MV-4-11 (cell line): ENCODE measurements at regions not wholly inside any gene's neighbourhood (a gene's known extent, or its start where the extent isn't known, plus 50 kb on each side); places are given as distances from the start of the nearest gene placed in this dataset.
"Not testable (repeated sequence)": the region's sequence is repeated elsewhere in the genome, so short reads cannot be mapped to it uniquely, and the experiment has no call there.

Experiments
- DNase-seq: peaks from one replicate; lab custom pipeline; 2025; lab: John Stamatoyannopoulos, UW

DNA sequence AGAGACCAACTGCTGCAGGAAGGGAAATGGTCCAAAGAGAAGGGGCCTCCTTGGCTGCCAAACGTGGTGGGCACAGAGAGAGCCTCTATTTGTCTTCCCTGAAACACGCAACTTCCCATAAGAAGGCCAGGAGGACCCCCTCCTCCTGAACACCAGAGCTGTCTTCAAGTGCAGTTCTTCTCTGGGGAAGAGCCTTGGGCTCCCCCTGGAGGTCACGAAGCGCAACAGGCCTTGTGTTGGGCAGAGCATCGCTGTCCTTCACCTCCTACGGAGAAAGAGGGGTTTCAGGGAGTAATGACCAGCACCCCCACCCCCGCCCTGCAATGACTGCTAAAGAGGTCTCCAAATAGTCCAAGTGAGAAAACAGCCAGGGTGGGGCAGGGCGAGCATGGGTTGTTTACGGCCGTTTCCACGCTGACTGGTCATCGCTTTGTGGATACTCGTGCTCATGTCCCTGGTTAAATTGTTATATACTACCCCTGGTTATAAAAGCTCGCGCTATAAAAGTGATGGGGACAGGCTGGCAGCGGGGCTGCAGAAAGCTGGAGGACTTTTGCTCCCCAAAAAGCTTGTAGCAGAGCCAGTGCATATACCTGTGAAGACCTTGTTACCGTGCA, 397.5 kb upstream of the ATP10A start:
- peak; percentile 36 for DNase-seq

DNA sequence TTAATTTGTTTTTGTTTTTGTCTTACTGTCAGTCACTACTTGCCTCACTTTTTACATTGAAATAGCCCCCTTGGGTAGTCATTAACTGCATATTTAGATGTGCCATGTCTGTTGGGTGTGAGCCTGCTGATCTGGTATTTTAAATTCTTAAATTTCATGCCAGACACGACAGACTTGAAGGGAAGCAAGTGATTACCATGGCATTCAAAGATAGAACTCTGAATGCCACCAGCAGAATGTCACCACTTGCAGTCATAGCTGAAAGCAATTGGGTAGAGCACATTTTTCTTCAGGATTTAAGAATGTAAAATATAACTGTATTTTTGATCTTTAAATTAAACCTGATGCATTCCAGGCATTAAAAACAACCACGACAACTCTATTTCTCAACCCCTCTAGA, 396.5 kb upstream of the ATP10A start:
- DNase-seq, result no peak

DNA sequence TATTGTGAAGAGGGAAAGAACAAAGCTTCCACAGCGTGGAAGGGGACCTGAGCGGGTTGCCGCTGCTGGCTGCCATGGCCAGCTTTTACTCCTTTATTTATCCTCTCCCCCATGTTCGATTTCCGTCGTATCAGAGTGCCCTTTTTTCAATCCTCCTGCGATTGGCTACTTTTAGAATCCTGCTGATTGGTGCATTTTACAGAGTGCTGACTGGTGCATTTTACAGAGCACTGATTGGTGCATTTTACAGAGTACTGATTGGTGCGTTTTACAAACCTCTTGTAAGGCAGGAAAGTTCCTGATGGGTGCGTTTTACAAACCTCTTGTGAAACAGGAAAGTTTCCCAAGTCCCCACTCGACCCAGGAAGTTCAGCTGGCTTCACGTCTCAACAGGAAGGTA, 381.7 kb upstream of the ATP10A start:
- DNase-seq, result not testable (repeated sequence)

DNA sequence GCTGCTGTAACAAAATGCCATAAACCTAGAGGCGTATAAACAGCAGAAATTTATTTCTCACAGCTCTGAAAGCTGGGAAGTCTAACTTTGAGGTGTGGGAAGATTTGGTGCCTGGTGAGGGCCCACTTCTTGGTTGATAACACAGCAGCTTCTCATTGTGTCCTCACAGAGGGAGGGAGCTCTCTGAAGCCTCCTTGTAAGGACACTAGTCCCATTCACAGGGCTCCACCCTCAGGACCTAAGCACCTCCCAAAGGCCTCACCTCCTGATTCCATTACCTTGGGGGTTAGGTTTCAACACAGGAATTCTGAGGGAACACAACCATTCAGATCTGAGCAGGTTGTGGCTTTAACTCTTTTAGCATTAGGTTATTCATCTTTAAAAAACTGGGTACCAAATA, 380.3 kb upstream of the ATP10A start:
- no peak for DNase-seq

DNA sequence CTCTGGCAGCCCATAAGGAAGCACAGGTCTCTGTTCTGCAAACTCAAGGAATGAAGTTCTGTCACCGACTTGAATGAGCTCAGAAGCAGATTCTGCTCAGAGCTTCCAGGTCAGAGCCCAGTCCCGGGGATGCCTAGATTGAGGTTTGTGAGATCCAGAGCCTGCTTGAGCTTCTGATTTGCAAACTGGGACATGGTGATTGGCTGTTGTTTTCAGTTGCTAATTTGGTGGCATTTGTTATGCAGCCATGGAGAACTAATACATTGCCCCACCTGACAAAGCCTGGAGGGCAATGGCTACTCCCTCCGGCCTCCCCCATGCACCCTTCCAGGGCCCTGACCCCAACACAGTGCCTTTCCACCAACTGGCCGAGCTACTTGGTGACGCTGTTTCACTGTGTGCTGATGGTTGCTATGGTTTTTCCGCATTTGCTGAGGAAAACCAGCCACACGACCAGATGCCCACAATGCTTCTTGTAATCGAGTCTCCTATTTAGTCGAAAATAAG, 379.5 kb upstream of the ATP10A start:
- DNase-seq, result no peak

DNA sequence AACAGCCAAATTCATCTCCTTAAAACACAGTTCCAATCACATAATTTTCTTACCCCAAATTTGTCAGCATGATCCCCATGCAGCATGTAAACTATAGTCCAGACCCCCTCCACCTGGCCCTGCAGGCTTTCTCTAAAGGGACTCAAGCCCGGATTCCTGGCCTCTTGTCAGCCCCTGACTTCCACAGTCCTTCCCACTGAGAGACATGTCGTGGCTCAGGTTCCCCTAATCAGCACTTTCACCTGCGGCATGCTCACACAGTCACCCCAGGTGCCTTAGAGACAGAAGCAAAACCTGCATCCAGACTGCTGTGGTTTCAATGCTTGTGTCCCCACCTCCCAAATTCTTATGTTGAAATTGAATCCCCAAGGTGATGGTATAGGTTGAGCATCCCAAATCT, 372.7 kb upstream of the ATP10A start:
- DNase-seq, result no peak

DNA sequence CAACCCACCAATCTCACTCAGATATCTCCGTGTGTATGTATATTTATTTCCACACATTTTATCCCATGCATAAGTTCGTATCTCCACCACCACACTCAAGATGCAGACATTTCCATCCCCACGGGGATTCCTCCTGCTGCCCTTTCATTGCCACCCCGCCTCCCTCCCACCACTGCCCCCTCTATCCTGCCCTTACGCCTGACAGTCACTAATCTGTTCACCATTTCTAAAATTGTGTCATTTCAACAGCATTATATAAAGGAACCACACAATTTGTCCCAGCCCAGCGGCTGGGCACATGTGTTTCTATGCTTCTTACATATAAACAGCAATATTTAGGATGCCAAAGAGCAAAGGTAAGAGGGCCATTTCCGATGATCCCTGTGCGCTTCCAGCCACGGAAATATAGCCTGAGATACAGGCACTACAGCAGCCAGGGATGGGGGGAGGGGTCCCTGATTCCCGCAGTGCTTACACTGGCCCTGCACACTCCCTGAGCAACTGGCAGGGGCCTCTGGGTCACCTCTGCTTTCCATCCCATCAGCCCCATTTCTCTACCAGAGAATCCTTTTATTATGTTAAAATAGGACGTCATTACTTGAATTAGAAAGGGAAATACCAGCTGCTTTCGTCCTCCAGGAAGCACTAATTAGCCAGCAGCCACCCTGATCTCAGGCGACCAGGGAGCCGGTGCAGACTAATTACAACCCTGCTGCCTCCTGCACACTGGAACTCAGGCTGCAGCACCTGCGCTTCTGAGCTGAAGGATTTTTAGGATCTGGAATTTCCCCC, 372.0 kb upstream of the ATP10A start:
- DNase-seq, result no peak

DNA sequence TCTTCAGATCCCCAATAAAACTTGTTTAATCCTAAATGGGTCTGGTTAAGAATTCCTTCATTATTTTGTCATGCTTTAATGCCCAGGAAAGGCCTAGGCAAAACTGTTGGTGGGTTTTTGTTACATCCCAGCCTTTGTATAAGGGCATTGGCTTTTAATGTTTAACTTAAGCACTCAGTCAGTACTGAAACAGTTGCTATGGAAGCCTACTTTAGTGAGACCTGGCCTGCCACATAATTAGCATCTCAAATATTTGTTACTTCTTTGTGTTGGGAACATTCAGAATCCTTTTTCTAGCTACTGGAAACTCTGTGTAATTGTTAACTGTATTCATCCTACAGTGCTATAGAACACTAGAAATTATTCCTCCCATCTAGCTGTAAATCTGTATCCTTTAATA, 369.6 kb upstream of the ATP10A start:
- no peak for DNase-seq

DNA sequence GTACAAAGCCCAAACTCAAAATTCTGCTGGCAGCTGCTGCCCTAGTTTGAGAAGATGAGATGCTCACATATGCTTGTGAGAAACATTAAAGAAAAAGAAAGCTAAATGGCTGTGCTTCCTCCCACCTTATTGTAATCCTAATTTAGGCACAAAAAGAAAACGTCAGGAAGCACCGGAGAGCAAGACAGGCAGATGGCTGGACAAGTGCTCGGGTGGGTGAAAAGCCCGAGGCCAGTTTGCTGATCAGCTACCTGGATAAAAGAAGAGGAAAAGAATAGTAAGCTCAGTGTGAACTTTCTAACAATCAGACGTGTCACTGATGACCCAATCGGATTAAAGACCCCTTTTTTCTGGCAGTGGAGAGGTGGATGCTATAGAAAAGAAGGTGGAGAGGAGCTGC, 368.0 kb upstream of the ATP10A start:
- no peak for DNase-seq

DNA sequence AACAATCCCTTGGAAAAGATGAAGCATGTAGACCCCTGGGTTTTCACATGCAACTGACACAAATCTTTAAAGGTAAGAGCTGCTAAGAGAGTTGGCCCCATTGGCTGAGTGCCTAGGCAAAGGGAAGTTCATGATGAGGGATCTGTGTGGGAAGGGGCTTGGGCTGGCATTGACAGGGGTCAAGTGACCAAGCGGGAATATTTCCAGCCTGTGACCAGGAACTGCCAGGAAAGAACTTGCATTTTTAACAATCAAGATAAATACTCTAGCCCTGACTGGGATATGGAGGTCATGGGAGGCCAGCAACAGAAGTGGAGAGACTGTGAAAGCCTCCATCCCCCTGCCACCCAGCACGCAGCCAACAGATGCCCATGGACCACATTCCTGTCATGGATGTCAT, 361.1 kb upstream of the ATP10A start:
- no peak for DNase-seq

DNA sequence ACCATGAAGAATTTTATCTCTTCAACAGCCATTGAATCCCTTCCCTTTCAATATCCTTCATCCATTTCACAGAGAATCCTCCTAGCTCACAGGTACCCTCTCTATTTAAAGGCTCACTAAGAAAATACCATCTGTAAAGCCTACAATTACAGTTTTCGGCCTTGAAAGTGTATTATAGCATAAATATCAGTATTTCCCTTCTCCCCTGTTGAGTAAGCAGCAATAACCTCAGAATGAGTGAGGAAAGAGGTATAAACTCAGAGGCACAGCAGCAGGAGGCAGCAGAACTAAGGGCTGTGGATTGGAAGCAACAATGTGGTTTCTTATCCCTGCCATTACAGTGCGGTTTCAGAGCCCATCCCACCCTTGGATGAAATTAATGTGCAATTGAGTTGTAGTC, 360.6 kb upstream of the ATP10A start:
- no peak for DNase-seq

DNA sequence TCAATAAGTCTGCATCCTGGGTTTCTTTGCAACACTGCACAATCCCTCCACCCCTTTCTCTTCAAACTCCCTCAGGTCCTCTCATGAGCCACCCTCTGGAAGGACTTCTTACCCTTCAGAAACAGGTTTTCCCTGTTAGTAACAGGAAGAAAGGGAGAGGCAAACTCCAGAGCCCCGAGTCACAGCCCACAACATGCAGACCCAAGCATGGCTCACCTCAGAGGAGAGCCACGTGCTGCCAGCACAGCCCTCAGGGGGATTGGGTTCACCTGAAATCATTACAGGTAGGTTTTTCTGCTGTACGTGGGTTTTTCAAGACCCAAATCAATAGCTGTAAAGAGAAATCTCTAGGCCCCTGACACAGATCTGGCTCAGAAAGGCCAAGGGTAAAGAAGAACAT, 359.7 kb upstream of the ATP10A start:
- no peak for DNase-seq

DNA sequence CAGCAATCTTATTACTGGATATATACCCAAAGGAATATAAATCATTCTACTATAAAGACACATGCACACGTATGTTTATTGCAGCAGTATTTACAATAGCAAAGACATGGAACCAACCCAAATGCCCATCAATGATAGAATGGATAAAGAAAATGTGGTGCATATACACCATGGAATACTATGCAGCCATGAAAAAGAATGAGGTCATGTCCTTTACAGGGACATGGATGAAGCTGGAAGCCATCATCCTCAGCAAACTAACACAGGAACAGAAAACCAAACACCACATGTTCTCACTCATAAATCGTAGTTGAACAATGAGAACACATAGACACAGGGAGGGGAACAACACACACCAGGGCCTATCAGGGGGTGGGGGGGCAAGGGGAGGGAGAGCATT, 353.9 kb upstream of the ATP10A start:
- not testable (repeated sequence) for DNase-seq

DNA sequence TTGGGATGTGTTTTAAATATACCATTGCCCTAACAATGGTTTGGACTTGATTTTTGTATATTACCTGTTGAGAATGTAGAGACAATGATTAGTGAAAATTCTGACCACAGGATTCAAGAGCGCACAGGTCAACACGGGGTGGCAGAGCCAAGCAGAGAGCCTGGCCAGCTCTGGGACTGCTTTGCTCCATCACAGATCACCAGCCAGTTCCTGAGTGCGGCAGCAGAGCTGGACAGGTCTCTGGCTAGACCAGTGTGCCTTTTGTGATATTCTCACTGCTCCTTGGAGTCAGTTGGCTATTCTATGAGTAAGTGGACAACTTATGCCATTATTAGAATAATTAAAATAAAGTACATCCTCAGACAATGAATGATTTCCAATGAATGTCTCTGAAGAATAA, 351.2 kb upstream of the ATP10A start:
- no peak for DNase-seq

DNA sequence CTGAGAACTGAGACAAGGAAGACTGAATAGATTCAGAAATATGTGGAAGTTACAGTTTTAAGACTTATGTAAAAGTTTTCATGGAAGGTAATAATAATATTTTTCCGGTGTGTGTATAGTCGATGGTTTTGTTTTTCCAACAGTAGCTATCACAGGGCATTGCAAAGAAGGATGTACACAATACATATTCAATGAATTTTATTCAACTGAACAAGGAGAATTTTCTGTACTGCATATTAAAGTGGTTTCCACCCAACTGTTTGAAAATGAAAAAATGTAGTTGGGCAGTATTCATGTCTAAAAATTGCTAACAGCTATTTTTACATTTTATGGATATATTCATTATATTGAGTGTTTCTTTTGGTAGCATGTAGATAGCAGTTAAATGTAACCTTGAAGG, 350.3 kb upstream of the ATP10A start:
- DNase-seq, result no peak

DNA sequence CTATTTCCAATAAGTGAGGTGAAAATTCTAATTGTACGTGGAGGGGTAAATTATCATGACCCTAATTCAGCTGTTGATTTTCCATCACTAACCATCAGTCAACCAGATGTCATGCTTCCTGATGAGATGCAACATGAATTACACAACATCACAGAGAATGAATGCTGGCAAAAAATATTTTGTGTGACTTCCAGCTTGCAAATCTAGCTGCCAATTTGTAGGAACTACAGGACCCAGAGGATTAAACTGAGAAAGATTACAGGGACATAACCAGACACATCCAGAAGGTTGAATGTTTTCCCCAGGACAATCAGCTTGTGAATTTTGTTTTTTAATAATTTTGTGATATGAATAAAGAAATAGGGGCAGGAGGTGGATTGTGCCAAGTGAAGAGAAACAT, 349.0 kb upstream of the ATP10A start:
- DNase-seq, result no peak

DNA sequence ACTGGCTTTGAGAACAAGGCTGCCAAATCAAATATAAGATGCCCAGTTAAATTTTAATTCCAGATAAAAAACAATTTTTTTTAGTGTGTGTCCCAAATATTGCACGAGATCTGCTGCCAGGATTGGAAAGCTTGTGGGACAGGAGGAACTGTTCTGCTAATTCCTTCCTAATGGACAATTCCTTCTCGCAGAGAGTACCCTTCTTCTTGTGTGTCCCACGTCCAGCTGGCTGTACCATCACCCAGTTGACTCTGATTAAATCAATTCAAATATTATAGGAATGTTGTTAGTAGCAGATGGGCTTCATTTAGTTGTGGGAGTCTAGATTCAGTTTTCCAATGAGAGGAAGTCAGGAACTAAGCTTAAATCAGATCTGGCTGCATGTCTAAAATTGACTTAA, 347.9 kb upstream of the ATP10A start:
- DNase-seq, result no peak

DNA sequence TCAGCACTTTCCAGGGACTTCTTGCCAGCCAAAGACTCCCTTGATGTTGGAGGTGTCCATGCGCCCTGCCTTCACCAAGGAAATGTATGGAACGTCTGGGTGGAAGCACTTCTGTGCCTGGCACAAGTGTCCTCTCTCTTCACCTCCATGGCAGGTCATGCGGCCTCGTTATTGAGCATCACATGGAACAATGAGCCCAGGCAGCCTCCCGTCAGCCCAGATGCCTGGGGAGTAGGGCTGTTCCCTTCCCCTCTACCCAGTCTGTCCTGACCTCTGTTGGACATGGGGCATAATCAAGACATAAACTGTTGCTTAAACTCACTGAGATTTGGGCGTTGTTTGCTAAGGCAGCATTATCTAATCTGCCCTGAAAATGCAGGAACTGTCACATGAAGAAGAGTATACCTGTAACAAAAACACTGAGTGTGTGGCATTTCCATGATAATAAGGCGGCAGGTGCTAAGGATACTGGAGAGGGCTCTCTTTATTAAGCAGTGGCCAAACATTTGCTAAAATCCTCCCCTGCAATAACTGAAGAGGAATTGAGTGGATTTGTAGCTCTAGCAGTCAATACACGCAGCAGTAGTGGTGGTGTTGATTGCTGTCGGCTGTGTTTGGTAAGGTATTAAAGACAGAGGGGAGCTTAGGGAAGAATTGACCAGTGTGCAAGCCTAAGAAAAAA, 338.2 kb upstream of the ATP10A start:
- no peak for DNase-seq

DNA sequence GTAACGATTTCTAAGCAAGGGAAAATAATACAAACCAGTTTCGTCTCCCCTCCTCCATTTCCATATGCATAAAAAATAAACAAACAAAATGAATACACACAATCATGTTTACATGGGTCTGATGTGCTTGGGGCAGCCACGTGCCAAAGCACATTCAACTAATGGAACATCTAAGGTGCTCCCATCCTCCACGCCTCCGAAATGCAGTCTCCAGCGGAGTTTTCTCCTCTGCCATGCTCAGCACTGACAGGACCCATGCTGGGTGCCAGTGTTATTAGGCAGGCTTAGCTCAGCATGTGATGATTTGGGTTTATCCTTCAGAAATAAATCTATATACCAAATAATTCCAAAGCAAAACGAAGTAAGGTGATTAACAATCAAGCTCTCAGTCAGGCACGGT, 337.3 kb upstream of the ATP10A start:
- no peak for DNase-seq

DNA sequence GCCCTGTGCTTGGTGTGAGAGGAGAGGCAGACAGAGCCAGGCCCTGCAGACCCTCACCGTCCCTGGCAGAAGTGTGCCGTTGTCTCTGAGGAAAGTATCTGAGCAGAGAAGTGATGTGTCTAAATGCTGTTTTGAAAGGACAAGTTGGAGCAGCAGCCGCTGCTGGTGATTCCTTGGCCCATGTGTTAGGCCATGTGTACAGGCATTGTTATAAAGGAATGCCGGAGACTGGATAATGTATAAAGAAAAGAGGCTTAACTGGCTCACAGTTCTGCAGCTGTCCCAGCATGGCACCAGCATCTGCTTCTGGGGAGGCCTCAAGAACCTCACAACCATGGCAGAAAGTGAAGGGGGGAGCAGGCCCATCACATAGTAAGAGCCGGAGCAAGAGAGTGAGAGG, 334.6 kb upstream of the ATP10A start:
- no peak for DNase-seq

DNA sequence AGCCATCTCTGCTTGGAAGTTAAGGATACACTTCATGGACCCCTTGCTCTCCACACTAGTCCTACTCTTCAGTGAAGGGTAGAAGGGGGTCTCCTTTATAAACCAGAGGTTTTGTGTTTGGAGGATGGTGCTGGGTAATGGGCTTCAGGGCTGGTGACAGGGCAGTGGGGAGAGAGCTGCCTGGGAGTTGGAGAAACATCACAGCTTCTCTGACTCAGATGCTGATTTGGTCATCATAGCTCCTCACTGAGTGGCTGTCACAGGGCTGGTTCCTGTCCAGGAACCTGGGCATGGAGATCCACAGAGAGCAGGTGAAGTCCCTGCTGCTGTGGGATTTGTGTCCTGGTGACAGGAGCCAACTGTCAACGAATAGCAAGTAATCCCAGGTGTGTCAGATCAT, 333.9 kb upstream of the ATP10A start:
- DNase-seq, result no peak

DNA sequence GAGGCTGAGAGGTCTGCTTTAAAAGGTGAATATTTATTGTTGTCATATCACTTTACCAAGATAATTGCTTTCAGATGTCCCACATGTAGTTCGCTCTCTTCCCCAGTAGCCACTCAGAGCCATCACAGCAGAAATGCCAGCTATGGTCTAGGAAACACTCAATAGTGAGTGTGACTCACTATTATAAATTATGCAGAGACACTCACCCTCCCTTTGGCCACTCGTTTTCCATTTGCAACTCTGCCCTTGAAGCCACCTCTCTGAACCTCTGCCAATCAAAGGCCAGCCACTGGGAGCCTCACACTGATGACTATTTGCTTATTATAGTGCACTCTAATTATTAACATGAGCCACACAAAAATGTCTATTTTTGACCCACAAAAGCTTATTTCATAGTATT, 328.1 kb upstream of the ATP10A start:
- DNase-seq, result no peak

DNA sequence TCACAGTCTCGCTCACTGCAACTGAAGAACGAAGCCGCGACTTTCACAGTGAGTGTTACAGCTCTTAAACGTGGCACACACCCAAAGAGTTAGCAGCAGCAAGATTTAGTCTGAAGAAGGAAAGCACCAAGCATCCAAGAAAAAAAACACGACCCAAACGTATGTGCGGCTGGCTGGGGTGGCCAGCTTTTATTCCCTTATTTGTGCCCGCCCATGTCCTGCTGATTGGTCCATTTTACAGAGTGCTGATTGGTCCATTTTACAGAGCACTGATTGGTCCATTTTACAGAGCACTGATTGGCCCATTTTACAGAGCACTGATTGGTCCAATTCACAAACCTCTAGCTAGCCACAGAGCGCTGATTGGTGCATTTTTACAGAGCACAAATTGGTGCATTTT, 323.0 kb upstream of the ATP10A start:
- not testable (repeated sequence) for DNase-seq
